Body of pancreas (tissue), 4 donors: ENCODE measurements at regions not wholly inside any gene's neighbourhood (a gene's known extent, or its start where the extent isn't known, plus 50 kb on each side); places are given as distances from the start of the nearest gene placed in this dataset.
"Not testable (repeated sequence)": the region's sequence is repeated elsewhere in the genome, so short reads cannot be mapped to it uniquely, and the experiment has no call there.

Experiments used
- POLR2A ChIP-seq, 3 donors: fragments of 450-650 bp; IDR thresholded peaks; one replicate each; pipeline ENCODE4 v1.6.1; 2016; ENCODE audit warnings: antibody characterized with exemption in 3 of 3, mild to moderate bottlenecking in 2 of 3
- TF ChIP-seq, protein P1 (sequence below), 7 experiments: fragments of 450-650 bp in 4 of 7; fragments of 200-600 bp in 3 of 7; sonication (generic) in 3 of 7; IDR thresholded peaks; one replicate each; pipeline ENCODE4 v1.5.1; 2016 to 2019; ENCODE audit warnings: antibody characterized with exemption in 7 of 7

- TF ChIP-seq, protein P1, sequence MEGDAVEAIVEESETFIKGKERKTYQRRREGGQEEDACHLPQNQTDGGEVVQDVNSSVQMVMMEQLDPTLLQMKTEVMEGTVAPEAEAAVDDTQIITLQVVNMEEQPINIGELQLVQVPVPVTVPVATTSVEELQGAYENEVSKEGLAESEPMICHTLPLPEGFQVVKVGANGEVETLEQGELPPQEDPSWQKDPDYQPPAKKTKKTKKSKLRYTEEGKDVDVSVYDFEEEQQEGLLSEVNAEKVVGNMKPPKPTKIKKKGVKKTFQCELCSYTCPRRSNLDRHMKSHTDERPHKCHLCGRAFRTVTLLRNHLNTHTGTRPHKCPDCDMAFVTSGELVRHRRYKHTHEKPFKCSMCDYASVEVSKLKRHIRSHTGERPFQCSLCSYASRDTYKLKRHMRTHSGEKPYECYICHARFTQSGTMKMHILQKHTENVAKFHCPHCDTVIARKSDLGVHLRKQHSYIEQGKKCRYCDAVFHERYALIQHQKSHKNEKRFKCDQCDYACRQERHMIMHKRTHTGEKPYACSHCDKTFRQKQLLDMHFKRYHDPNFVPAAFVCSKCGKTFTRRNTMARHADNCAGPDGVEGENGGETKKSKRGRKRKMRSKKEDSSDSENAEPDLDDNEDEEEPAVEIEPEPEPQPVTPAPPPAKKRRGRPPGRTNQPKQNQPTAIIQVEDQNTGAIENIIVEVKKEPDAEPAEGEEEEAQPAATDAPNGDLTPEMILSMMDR (IDR thresholded peaks at IDR 0.05), result not testable (repeated sequence)
- not testable (repeated sequence) for TF ChIP-seq POLR2A (IDR thresholded peaks at IDR 0.05)
Observed at GRCh38 chr12:9294072-9294620, 86.0 kb upstream of the PZP start.
